IMR-90 (cell line): ENCODE measurements at regions not wholly inside any gene's neighbourhood (a gene's known extent, or its start where the extent isn't known, plus 50 kb on each side); places are given as distances from the start of the nearest gene placed in this dataset.

Experiments used
- ATAC-seq: fragments of 200-7000 bp; cut with Tn5 transposase; 2 replicates; pipeline ENCODE4 v1.9.1; 2020; ENCODE audit warnings: low read depth, mild to moderate bottlenecking, moderate library complexity
- BruUV-seq: library from RNA; stranded (reverse); fragments of 400-500 nt; replicated peaks from 2 replicates; lab custom pipeline; 2021; lab: Mats Ljungman, UMichigan
- CTCF ChIA-PET: fragments of 300-600 bp; formaldehyde crosslinking; extraction: SDS; loops from one replicate; lab custom pipeline; 2021; ENCODE audit warnings: antibody characterized with exemption; lab: Yijun Ruan, JAX
- POLR2A ChIA-PET: fragments of 300-600 bp; sonication (Branson Sonifier 250); formaldehyde crosslinking; loops from one replicate; lab custom pipeline; 2022; ENCODE audit warnings: antibody characterized with exemption; ENCODE audit not compliant: unreplicated experiment; lab: Charles Lee
- DNase-seq: peaks from one replicate; pipeline ENCODE4 v3.0.0; 2013
- H2AFZ ChIP-seq: replicated peaks from 2 replicates; pipeline ENCODE3; 2013; ENCODE audit warnings: low read length, mild to moderate bottlenecking; ENCODE audit not compliant: poor library complexity
- H2AK5ac ChIP-seq: 2 replicates; pipeline ENCODE4 v1.6.1; 2013; ENCODE audit warnings: low read depth, low read length, inconsistent platforms
- H2AK9ac ChIP-seq: replicated peaks from 2 replicates; pipeline ENCODE3; 2013; ENCODE audit warnings: mild to moderate bottlenecking, low read depth, low read length, moderate library complexity; ENCODE audit not compliant: poor library complexity
- H2BK120ac ChIP-seq: 2 replicates; pipeline ENCODE4 v1.6.1; 2013; ENCODE audit warnings: low read depth, low read length, inconsistent platforms
- H2BK15ac ChIP-seq: 3 replicates; pipeline ENCODE4 v1.6.1; 2013; ENCODE audit warnings: low read depth, low read length, inconsistent platforms
- H2BK20ac ChIP-seq: 2 replicates; pipeline ENCODE4 v1.6.1; 2013; ENCODE audit warnings: low read depth, mild to moderate bottlenecking, inconsistent platforms, low read length, moderate library complexity
- H2BK5ac ChIP-seq: 2 replicates; pipeline ENCODE4 v1.6.1; 2013; ENCODE audit warnings: mild to moderate bottlenecking, low read depth, low read length, inconsistent platforms; ENCODE audit not compliant: poor library complexity, severe bottlenecking
- H3K14ac ChIP-seq: replicated peaks from 2 replicates; pipeline ENCODE4 v1.6.1; 2013; ENCODE audit warnings: low read depth, low read length, inconsistent platforms
- H3K18ac ChIP-seq: 2 replicates; pipeline ENCODE4 v1.6.1; 2013; ENCODE audit warnings: low read depth, low read length, control low read depth
- H3K23ac ChIP-seq: 2 replicates; pipeline ENCODE4 v1.6.1; 2013; ENCODE audit warnings: low read depth, low read length, inconsistent platforms
- H3K27ac ChIP-seq: 2 replicates; pipeline ENCODE4 v1.5.1; 2013; ENCODE audit warnings: mild to moderate bottlenecking, control low read depth, low read length; ENCODE audit not compliant: insufficient read depth
- H3K27me3 ChIP-seq: 2 replicates; pipeline ENCODE4 v1.6.1; 2013; ENCODE audit warnings: low read length; ENCODE audit not compliant: control insufficient read depth, insufficient read depth
- H3K36me3 ChIP-seq: 2 replicates; pipeline ENCODE4 v1.6.1; 2013; ENCODE audit warnings: low read length, mixed read lengths; ENCODE audit not compliant: control insufficient read depth, insufficient read depth
- H3K4ac ChIP-seq: 2 replicates; pipeline ENCODE4 v1.6.1; 2013; ENCODE audit warnings: low read depth, low read length, inconsistent platforms
- H3K4me1 ChIP-seq: 2 replicates; pipeline ENCODE4 v1.6.1; 2013; ENCODE audit warnings: low read length, mixed read lengths; ENCODE audit not compliant: control insufficient read depth, insufficient read depth
- H3K4me2 ChIP-seq: 2 replicates; pipeline ENCODE4 v1.6.1; 2013; ENCODE audit warnings: low read depth, mild to moderate bottlenecking, control low read depth, low read length, moderate library complexity
- H3K4me3 ChIP-seq: 2 replicates; pipeline ENCODE4 v1.5.1; 2013; ENCODE audit warnings: low read depth, mild to moderate bottlenecking, control low read depth, low read length, moderate library complexity; ENCODE audit not compliant: insufficient read depth
- H3K56ac ChIP-seq: 2 replicates; pipeline ENCODE4 v1.6.1; 2013; ENCODE audit warnings: low read length, inconsistent platforms; ENCODE audit not compliant: insufficient read depth; ENCODE audit errors: extremely low read depth
- H3K79me1 ChIP-seq, 2 experiments: 2 replicates each; pipeline ENCODE4 v1.6.1; 2013; ENCODE audit warnings: low read length in 2 of 2, inconsistent platforms in 1 of 2, low read depth in 1 of 2
- H3K9ac ChIP-seq: 2 replicates; pipeline ENCODE4 v1.6.1; 2013; ENCODE audit warnings: low read depth, low read length, control low read depth
- H3K9me1 ChIP-seq: 2 replicates; pipeline ENCODE4 v1.6.1; 2013; ENCODE audit warnings: low read length, inconsistent platforms; ENCODE audit not compliant: insufficient read depth
- H3K9me3 ChIP-seq: 2 replicates; pipeline ENCODE4 v1.6.1; 2013; ENCODE audit warnings: low read length; ENCODE audit not compliant: control insufficient read depth, insufficient read depth
- H4K20me1 ChIP-seq: 2 replicates; pipeline ENCODE4 v1.6.1; 2013; ENCODE audit warnings: low read length, inconsistent platforms; ENCODE audit not compliant: insufficient read depth
- H4K5ac ChIP-seq: 2 replicates; pipeline ENCODE4 v1.6.1; 2013; ENCODE audit warnings: mild to moderate bottlenecking, low read depth, low read length, control low read depth
- H4K8ac ChIP-seq, 2 experiments: 2 replicates each; pipeline ENCODE4 v1.6.1; 2013; ENCODE audit warnings: low read depth in 2 of 2, low read length in 2 of 2, control low read depth in 1 of 2, inconsistent platforms in 1 of 2
- H4K91ac ChIP-seq: 2 replicates; pipeline ENCODE4 v1.6.1; 2013; ENCODE audit warnings: low read depth, low read length, inconsistent platforms; ENCODE audit not compliant: insufficient read depth
- ELK1 ChIP-seq: fragments of 150-350 bp; IDR thresholded peaks from 2 replicates; pipeline ENCODE4 v1.6.1; 2016; ENCODE audit warnings: low read depth, mild to moderate bottlenecking, low read length, moderate library complexity, borderline replicate concordance
- MAFK ChIP-seq: IDR thresholded peaks from 2 replicates; pipeline ENCODE4 v1.6.1; 2012; ENCODE audit warnings: low read depth, low read length, improper control_type of control experiment
- MAZ ChIP-seq: IDR thresholded peaks from 2 replicates; pipeline ENCODE4 v1.6.1; 2012; ENCODE audit warnings: low read depth, mild to moderate bottlenecking, low read length, improper control_type of control experiment, moderate library complexity, borderline replicate concordance
- RAD21 ChIP-seq: IDR thresholded peaks from 2 replicates; pipeline ENCODE4 v1.6.1; 2012; ENCODE audit warnings: low read length, improper control_type of control experiment
- SMC3 ChIP-seq: fragments of 150-350 bp; IDR thresholded peaks from 2 replicates; pipeline ENCODE4 v1.6.1; 2016; ENCODE audit warnings: low read depth, mild to moderate bottlenecking, antibody characterized with exemption, low read length, moderate library complexity
- USF2 ChIP-seq: fragments of 150-350 bp; IDR thresholded peaks from 2 replicates; pipeline ENCODE4 v1.6.1; 2017; ENCODE audit warnings: mild to moderate bottlenecking, antibody characterized with exemption, low read length, low read depth
- WGBS, 2 experiments: methylation state at CpG; one replicate each; pipeline versions ENCODE4 v1.1.5 to v1.1.7; 2013; ENCODE audit warnings: missing lambda C conversion rate in 2 of 2; ENCODE audit not compliant: insufficient read length in 1 of 2; ENCODE audit errors: extremely low coverage in 2 of 2; 5-methylcytosine and 5-hydroxymethylcytosine counted together
- dilution Hi-C: fragments of 300-500 bp; cut with HindIII; formaldehyde crosslinking; loops from one replicate; pipeline ENCODE4 v1.14.3; 2018; ENCODE audit warnings: low sequenced_read_pairs; ENCODE audit not compliant: unreplicated experiment
- in situ Hi-C: fragments of 300-500 bp; cut with MboI; formaldehyde crosslinking; loops from 3 replicates; pipeline ENCODE4 v1.14.3; 2019; ENCODE audit warnings: low sequenced_read_pairs, inconsistent platforms, mixed read lengths
- intact Hi-C: fragments of 100-400 bp; cut with micrococcal nuclease; formaldehyde crosslinking; loops from 2 replicates; pipeline ENCODE4 v1.10.0; 2022
- TF ChIP-seq, protein P1 (sequence below): conservative IDR thresholded peaks from 2 replicates; pipeline ENCODE4 v1.5.1; 2012; ENCODE audit warnings: mild to moderate bottlenecking, low read depth, low read length, improper control_type of control experiment

DNA sequence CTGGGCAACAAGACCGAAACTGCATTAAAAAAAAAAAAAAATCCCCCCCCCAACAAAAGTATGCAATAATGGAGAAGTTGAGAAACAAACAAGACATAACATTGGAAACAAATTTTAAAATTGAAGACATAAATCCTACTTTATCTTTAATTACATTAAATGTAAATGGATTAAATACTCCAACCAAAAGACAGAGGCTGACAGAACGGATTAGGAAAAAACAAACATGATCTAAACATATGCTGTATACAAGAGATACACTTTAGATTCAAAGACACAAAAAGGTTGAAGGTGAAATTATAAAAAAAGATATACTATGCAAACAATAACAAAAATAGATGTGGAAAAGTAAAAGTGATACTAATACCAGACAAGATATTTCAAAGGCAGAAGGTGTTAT lies 350.8 kb upstream of the RGPD4 start:
- H3K27ac ChIP-seq: no peak overlapping the region
- no peak overlapping the region for H2AK5ac ChIP-seq
- H4K8ac ChIP-seq: no peak overlapping the region
- no peak overlapping the region for H2AK9ac ChIP-seq
- H3K27me3 ChIP-seq: no peaks in the 10 kb centered on the region
- no peaks in the 10 kb centered on the region for H4K20me1 ChIP-seq
- no peaks in the 10 kb centered on the region for H3K9me1 ChIP-seq
- no TSS peak for BruUV-seq
- H3K23ac ChIP-seq: no peak overlapping the region
- no peak overlapping the region for H3K18ac ChIP-seq
- no peak overlapping the region for H2BK5ac ChIP-seq
- CTCF ChIA-PET: no interaction called here
- no peak overlapping the region for H4K5ac ChIP-seq
- no peak for TF ChIP-seq MAFK
- no peak for TF ChIP-seq ELK1
- TF ChIP-seq USF2: no peak
- no peak for TF ChIP-seq SMC3
- TF ChIP-seq, protein P1, sequence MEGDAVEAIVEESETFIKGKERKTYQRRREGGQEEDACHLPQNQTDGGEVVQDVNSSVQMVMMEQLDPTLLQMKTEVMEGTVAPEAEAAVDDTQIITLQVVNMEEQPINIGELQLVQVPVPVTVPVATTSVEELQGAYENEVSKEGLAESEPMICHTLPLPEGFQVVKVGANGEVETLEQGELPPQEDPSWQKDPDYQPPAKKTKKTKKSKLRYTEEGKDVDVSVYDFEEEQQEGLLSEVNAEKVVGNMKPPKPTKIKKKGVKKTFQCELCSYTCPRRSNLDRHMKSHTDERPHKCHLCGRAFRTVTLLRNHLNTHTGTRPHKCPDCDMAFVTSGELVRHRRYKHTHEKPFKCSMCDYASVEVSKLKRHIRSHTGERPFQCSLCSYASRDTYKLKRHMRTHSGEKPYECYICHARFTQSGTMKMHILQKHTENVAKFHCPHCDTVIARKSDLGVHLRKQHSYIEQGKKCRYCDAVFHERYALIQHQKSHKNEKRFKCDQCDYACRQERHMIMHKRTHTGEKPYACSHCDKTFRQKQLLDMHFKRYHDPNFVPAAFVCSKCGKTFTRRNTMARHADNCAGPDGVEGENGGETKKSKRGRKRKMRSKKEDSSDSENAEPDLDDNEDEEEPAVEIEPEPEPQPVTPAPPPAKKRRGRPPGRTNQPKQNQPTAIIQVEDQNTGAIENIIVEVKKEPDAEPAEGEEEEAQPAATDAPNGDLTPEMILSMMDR: no peak
- no peak for TF ChIP-seq RAD21
- no peak for TF ChIP-seq MAZ
- no peaks in the 10 kb centered on the region for H3K9me3 ChIP-seq
- H2BK20ac ChIP-seq: no peak overlapping the region
- H2BK120ac ChIP-seq: no peak overlapping the region
- no peak for DNase-seq
- POLR2A ChIA-PET: no interaction called here
- H2BK15ac ChIP-seq: no peak overlapping the region
- H2AFZ ChIP-seq: no peak overlapping the region
- no peak overlapping the region for H3K9ac ChIP-seq
- no peak overlapping the region for H3K4me3 ChIP-seq
- H3K14ac ChIP-seq: no peak overlapping the region
- no peaks in the 10 kb centered on the region for H3K79me1 ChIP-seq
- H3K4me1 ChIP-seq: no peaks in the 10 kb centered on the region
- in situ Hi-C loops (no loop called here), dilution Hi-C loops (no loop called here), intact Hi-C loops (no loop called here)
- H3K4me2 ChIP-seq: no peak overlapping the region
- no peak overlapping the region for H3K56ac ChIP-seq
- WGBS, 2 experiments: no CpG with 5 or more reads among the region's 2 CpGs
- no peak overlapping the region for H3K4ac ChIP-seq
- H3K36me3 ChIP-seq: no peaks in the 10 kb centered on the region
- H4K91ac ChIP-seq: no peak overlapping the region
- no peak for ATAC-seq
